K562 (cell line): ENCODE measurements at regions not wholly inside any gene's neighbourhood (a gene's known extent, or its start where the extent isn't known, plus 50 kb on each side); places are given as distances from the start of the nearest gene placed in this dataset.

Source experiments
- ARHGAP35 ChIP-seq: fragments of 450-650 bp; IDR thresholded peaks from 2 replicates; pipeline ENCODE4 v1.6.1; 2018; ENCODE audit not compliant: partially characterized antibody
- BRF1 ChIP-seq: IDR thresholded peaks from 3 replicates; pipeline ENCODE4 v1.6.1; 2011; ENCODE audit warnings: borderline replicate concordance, mild to moderate bottlenecking; ENCODE audit not compliant: insufficient read length; ENCODE audit errors: extremely low read depth
- FOSL1 ChIP-seq: fragments of 200-800 bp; sonication (Bioruptor generic); conservative IDR thresholded peaks from 2 replicates; pipeline ENCODE4 v1.6.1; 2016; ENCODE audit warnings: missing genetic modification characterization, missing compliant biosample characterization
- IRF2 ChIP-seq: sonication (generic); formaldehyde crosslinking; IDR thresholded peaks from 2 replicates; pipeline ENCODE4 v1.8.1; 2022; ENCODE audit warnings: mild to moderate bottlenecking, missing genetic modification reagents
- KDM2B ChIP-seq: fragments of 250-450 bp; sonication (Bioruptor Pico); IDR thresholded peaks from 2 replicates; pipeline ENCODE4 v1.8.0; 2021; ENCODE audit warnings: mild to moderate bottlenecking, moderate library complexity
- MAZ ChIP-seq, 2 experiments: fragments of 450-650 bp in 1 of 2; sonication (generic) in 1 of 2; formaldehyde crosslinking; IDR thresholded peaks in 1 of 2; conservative IDR thresholded peaks in 1 of 2; 2 replicates each; pipeline versions ENCODE4 v1.4.0 to v1.5.0; 2020; ENCODE audit warnings: mild to moderate bottlenecking in 1 of 2, missing genetic modification reagents in 1 of 2
- NR2C2 ChIP-seq, 2 experiments: fragments of 200-800 bp in 1 of 2; sonication (Bioruptor generic) in 1 of 2; sonication (generic) in 1 of 2; formaldehyde crosslinking in 1 of 2; IDR thresholded peaks; 2 replicates each; pipeline versions ENCODE4 v1.6.1 to v1.8.0; 2016 to 2022; ENCODE audit warnings: mild to moderate bottlenecking in 1 of 2, missing compliant biosample characterization in 1 of 2, missing genetic modification characterization in 1 of 2, missing genetic modification reagents in 1 of 2
- PYGO2 ChIP-seq: fragments of 450-650 bp; IDR thresholded peaks from 2 replicates; pipeline ENCODE4 v1.6.1; 2016; ENCODE audit warnings: mild to moderate bottlenecking, missing genetic modification characterization, moderate library complexity, missing compliant biosample characterization
- RBM14 ChIP-seq: fragments of 200-400 bp; formaldehyde crosslinking; IDR thresholded peaks from 2 replicates; pipeline ENCODE4 v1.6.1; 2018; ENCODE audit warnings: low read depth, mild to moderate bottlenecking, low read length, moderate library complexity, borderline replicate concordance; ENCODE audit not compliant: insufficient read depth
- SMARCA4 ChIP-seq: fragments of 450-650 bp; IDR thresholded peaks from 2 replicates; pipeline ENCODE4 v1.6.1; 2016
- TEAD1 ChIP-seq, 2 experiments: fragments of 450-650 bp in 1 of 2; sonication (generic) in 1 of 2; formaldehyde crosslinking; IDR thresholded peaks; 2 replicates each; pipeline versions ENCODE4 v1.4.0 to v1.8.0; 2020 to 2022; ENCODE audit warnings: mild to moderate bottlenecking in 2 of 2, missing genetic modification reagents in 1 of 2
- TFAM ChIP-seq: fragments of 250-450 bp; sonication (Bioruptor Pico); conservative IDR thresholded peaks from 2 replicates; pipeline ENCODE4 v1.5.0; 2021; ENCODE audit warnings: mild to moderate bottlenecking, moderate library complexity
- THRAP3 ChIP-seq: fragments of 450-650 bp; IDR thresholded peaks from 2 replicates; pipeline ENCODE4 v1.6.1; 2016; ENCODE audit warnings: mild to moderate bottlenecking, inconsistent platforms, borderline replicate concordance
- ZKSCAN3 ChIP-seq: fragments of 250-450 bp; sonication (Bioruptor Pico); IDR thresholded peaks from 2 replicates; pipeline ENCODE4 v1.4.0; 2020
- ZNF146 ChIP-seq: IDR thresholded peaks from one replicate; pipeline ENCODE4 v1.6.1; 2018; ENCODE audit warnings: missing compliant biosample characterization; ENCODE audit not compliant: unreplicated experiment
- ZNF766 ChIP-seq: fragments of 200-800 bp; sonication (Bioruptor generic); conservative IDR thresholded peaks from 2 replicates; pipeline ENCODE4 v1.6.1; 2016; ENCODE audit warnings: missing genetic modification characterization, missing compliant biosample characterization
- TF ChIP-seq, protein P1 (sequence below): IDR thresholded peaks from 2 replicates; pipeline ENCODE4 v1.6.1; 2014; ENCODE audit warnings: antibody characterized with exemption
- TF ChIP-seq, protein P2 (sequence below): fragments of 200-400 bp; formaldehyde crosslinking; IDR thresholded peaks from 2 replicates; pipeline ENCODE4 v1.6.1; 2017; ENCODE audit warnings: mild to moderate bottlenecking, low read depth, low read length, moderate library complexity

DNA sequence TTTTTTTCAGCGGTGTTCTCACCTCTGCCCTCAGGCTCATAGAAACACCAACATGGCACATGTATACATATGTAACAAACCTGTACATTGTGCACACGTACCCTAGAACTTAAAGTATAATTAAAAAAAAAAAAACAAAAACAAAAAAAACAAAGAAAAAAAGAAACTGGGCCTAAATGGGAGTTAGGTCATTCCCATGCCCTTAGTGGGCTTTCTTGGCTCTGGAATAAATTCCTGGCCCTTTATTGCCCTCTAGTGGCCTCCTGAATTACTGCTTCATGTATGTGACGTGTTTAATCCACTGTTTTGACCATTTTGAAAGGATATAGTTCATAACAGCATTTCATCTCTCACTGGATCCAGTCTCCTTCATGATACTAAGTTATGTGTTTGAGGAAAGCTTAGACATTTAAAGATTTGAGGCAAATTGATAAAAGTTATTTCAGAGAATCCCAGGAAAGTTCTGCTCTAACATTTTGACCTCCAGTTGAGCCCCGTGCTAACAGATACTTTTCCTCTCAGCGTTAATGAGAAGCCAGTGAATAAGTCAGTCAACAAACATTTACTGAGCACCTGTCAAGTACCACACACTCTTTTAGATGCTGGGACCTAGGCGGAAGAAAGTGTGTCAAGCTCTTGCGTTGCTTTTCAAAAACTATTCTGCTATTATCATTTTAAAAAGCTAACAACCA, 54.7 kb upstream of the SYPL1 start (continued):
- TF ChIP-seq, protein P1, sequence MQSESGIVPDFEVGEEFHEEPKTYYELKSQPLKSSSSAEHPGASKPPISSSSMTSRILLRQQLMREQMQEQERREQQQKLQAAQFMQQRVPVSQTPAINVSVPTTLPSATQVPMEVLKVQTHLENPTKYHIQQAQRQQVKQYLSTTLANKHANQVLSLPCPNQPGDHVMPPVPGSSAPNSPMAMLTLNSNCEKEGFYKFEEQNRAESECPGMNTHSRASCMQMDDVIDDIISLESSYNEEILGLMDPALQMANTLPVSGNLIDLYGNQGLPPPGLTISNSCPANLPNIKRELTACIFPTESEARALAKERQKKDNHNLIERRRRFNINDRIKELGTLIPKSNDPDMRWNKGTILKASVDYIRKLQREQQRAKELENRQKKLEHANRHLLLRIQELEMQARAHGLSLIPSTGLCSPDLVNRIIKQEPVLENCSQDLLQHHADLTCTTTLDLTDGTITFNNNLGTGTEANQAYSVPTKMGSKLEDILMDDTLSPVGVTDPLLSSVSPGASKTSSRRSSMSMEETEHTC: no peak
- TF ChIP-seq PYGO2 (tag) (no peak), ARHGAP35 (no peak), FOSL1 (tag) (no peak), TEAD1 (CRISPR knock-in tag; IDR thresholded peaks at IDR 0.05) (no peak; a peak in 1 of 4 replicates), BRF1 (no peak), ZKSCAN3 (CRISPR knock-in tag) (no peak), IRF2 (no peak), ZNF766 (CRISPR knock-in tag) (no peak), KDM2B (no peak), ZNF146 (CRISPR knock-in tag) (no peak), THRAP3 (no peak), RBM14 (no peak), SMARCA4 (0 out of 2 replicates have a peak, but pooled peaks have one; percentile 22), MAZ (CRISPR knock-in tag; conservative IDR thresholded peaks at IDR 0.05 in 1 of 2, IDR thresholded peaks at IDR 0.05 in 1 of 2) (no peak), TFAM (CRISPR knock-in tag) (no peak), NR2C2 (CRISPR knock-in tag; IDR thresholded peaks at IDR 0.05) (no peak), NR2C2 (tag; IDR thresholded peaks at IDR 0.05) (no peak)
- TF ChIP-seq, protein P2, sequence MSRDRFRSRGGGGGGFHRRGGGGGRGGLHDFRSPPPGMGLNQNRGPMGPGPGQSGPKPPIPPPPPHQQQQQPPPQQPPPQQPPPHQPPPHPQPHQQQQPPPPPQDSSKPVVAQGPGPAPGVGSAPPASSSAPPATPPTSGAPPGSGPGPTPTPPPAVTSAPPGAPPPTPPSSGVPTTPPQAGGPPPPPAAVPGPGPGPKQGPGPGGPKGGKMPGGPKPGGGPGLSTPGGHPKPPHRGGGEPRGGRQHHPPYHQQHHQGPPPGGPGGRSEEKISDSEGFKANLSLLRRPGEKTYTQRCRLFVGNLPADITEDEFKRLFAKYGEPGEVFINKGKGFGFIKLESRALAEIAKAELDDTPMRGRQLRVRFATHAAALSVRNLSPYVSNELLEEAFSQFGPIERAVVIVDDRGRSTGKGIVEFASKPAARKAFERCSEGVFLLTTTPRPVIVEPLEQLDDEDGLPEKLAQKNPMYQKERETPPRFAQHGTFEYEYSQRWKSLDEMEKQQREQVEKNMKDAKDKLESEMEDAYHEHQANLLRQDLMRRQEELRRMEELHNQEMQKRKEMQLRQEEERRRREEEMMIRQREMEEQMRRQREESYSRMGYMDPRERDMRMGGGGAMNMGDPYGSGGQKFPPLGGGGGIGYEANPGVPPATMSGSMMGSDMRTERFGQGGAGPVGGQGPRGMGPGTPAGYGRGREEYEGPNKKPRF: no peak
